HCT116 (cell line): ENCODE measurements at regions not wholly inside any gene's neighbourhood (a gene's known extent, or its start where the extent isn't known, plus 50 kb on each side); places are given as distances from the start of the nearest gene placed in this dataset.

Source experiments
- ATAC-seq: fragments of 200-7000 bp; cut with Tn5 transposase; 2 replicates; pipeline ENCODE4 v1.9.1; 2020; ENCODE audit warnings: mild to moderate bottlenecking, moderate library complexity
- BruUV-seq: library from RNA; stranded (reverse); fragments of 400-500 nt; replicated peaks from 2 replicates; lab custom pipeline; 2021; lab: Mats Ljungman, UMichigan
- CTCF ChIA-PET: fragments of 300-600 bp; sonication (Branson Sonifier 250); formaldehyde crosslinking; loops from one replicate; lab custom pipeline; 2021; ENCODE audit warnings: antibody characterized with exemption; lab: Charles Lee
- POLR2A ChIA-PET: fragments of 300-600, 350-600 bp; sonication (Branson Sonifier 250); formaldehyde crosslinking; loops from one replicate; lab custom pipeline; 2021; ENCODE audit warnings: antibody characterized with exemption; lab: Charles Lee
- RAD21 ChIA-PET, 2 experiments: fragments of 300-600 bp; sonication (Branson Sonifier 250); formaldehyde crosslinking; loops; one replicate each; lab custom pipeline; 2023; ENCODE audit warnings: low total read pairs in 2 of 2; ENCODE audit not compliant: uncharacterized antibody in 2 of 2, unreplicated experiment in 2 of 2, low non-redundant PET in 1 of 2; lab: Charles Lee
- DNase-seq: peaks from one replicate; pipeline ENCODE4 v3.0.0-alpha.2; 2010; ENCODE audit warnings: low read depth, low spot score
- H2AFZ ChIP-seq: fragments of 200-600 bp; shearing (Covaris generic), sonication (generic); 2 replicates; pipeline ENCODE4 v1.6.1; 2017; ENCODE audit warnings: low read depth, mixed run types, mixed read lengths, antibody characterized with exemption, low read length; ENCODE audit not compliant: poor library complexity, severe bottlenecking
- H3K27ac ChIP-seq: 2 replicates; pipeline ENCODE4 v1.5.1; 2012; ENCODE audit warnings: low read depth, low read length
- H3K27me3 ChIP-seq: fragments of 200-600 bp; sonication (generic); 2 replicates; pipeline ENCODE4 v1.6.1; 2016; ENCODE audit warnings: mixed run types, low read length, mixed read lengths; ENCODE audit not compliant: insufficient read depth
- H3K36me3 ChIP-seq, 2 experiments: fragments of 200-500 bp in 1 of 2; fragments of 200-600 bp in 1 of 2; sonication (Bioruptor generic) in 1 of 2; sonication (generic) in 1 of 2; 2 replicates each; pipeline versions ENCODE4 v1.5.1 to v1.6.1; 2014 to 2016; ENCODE audit warnings: low read length in 2 of 2, inconsistent platforms in 1 of 2, mixed read lengths in 1 of 2, mixed run types in 1 of 2; ENCODE audit not compliant: insufficient read depth in 2 of 2, control insufficient read depth in 1 of 2
- H3K4me1 ChIP-seq, 2 experiments: fragments of 200-600 bp in 1 of 2; sonication (generic) in 1 of 2; 2 replicates each; pipeline versions ENCODE4 v1.5.1 to v1.6.1; 2012 to 2017; ENCODE audit warnings: low read length in 2 of 2, inconsistent platforms in 1 of 2, mild to moderate bottlenecking in 1 of 2, mixed read lengths in 1 of 2, mixed run types in 1 of 2, moderate library complexity in 1 of 2; ENCODE audit not compliant: insufficient read depth in 2 of 2, control insufficient read depth in 1 of 2
- H3K4me2 ChIP-seq: fragments of 200-600 bp; sonication (generic); 2 replicates; pipeline ENCODE4 v1.6.1; 2017; ENCODE audit warnings: mixed run types, low read length, mixed read lengths
- H3K4me3 ChIP-seq, 2 experiments: fragments of 200-600 bp in 1 of 2; sonication (generic) in 1 of 2; replicated peaks in 1 of 2; 2 replicates each; pipeline ENCODE4 v1.5.1; 2011 to 2016; ENCODE audit warnings: low read length in 2 of 2, control low read depth in 1 of 2, low read depth in 1 of 2, mild to moderate bottlenecking in 1 of 2, mixed read lengths in 1 of 2, mixed run types in 1 of 2
- H3K79me2 ChIP-seq: fragments of 200-600 bp; sonication (generic); 2 replicates; pipeline ENCODE4 v1.6.1; 2017; ENCODE audit warnings: mild to moderate bottlenecking, mixed run types, low read length, moderate library complexity, mixed read lengths; ENCODE audit not compliant: insufficient read depth
- H3K9ac ChIP-seq: fragments of 200-600 bp; sonication (generic); 2 replicates; pipeline ENCODE4 v1.6.1; 2016; ENCODE audit warnings: low read length, mixed read lengths
- H3K9me2 ChIP-seq: fragments of 200-600 bp; sonication (generic), shearing (Covaris generic); 2 replicates; pipeline ENCODE4 v1.6.1; 2017; ENCODE audit warnings: mixed run types, mild to moderate bottlenecking, moderate library complexity; ENCODE audit not compliant: insufficient read depth
- H3K9me3 ChIP-seq, 2 experiments: fragments of 200-500 bp in 1 of 2; fragments of 200-600 bp in 1 of 2; sonication (Bioruptor generic) in 1 of 2; sonication (generic) in 1 of 2; 2 replicates each; pipeline ENCODE4 v1.6.1; 2014 to 2017; ENCODE audit warnings: low read length in 2 of 2, mixed read lengths in 2 of 2, inconsistent platforms in 1 of 2, low read depth in 1 of 2, mild to moderate bottlenecking in 1 of 2, mixed run types in 1 of 2, moderate library complexity in 1 of 2; ENCODE audit not compliant: control insufficient read depth in 1 of 2, insufficient read depth in 1 of 2
- H4K20me1 ChIP-seq: fragments of 200-600 bp; sonication (generic), shearing (Covaris generic); 2 replicates; pipeline ENCODE4 v1.6.1; 2017; ENCODE audit warnings: mixed run types, mild to moderate bottlenecking, moderate library complexity; ENCODE audit not compliant: insufficient read depth
- CEBPB ChIP-seq: IDR thresholded peaks from 2 replicates; pipeline ENCODE4 v1.6.1; 2012; ENCODE audit warnings: low read depth
- EZH2 ChIP-seq: fragments of 200-600 bp; sonication (generic); IDR thresholded peaks from 2 replicates; pipeline ENCODE4 v1.6.1; 2017; ENCODE audit warnings: antibody characterized with exemption, mixed run types
- EZH2phosphoT487 ChIP-seq: fragments of 200-600 bp; IDR thresholded peaks from 2 replicates; pipeline ENCODE4 v1.6.1; 2018; ENCODE audit warnings: antibody characterized with exemption, borderline replicate concordance
- FOSL1 ChIP-seq: IDR thresholded peaks from 2 replicates; pipeline ENCODE4 v1.6.1; 2012; ENCODE audit warnings: low read depth
- JUND ChIP-seq: IDR thresholded peaks from 2 replicates; pipeline ENCODE4 v1.6.1; 2012
- POLR2A ChIP-seq: IDR thresholded peaks from 2 replicates; pipeline ENCODE4 v1.7.0; 2011; ENCODE audit warnings: borderline replicate concordance; ENCODE audit not compliant: insufficient read depth, insufficient read length; ENCODE audit errors: extremely low read depth
- RAD21 ChIP-seq: IDR thresholded peaks from 2 replicates; pipeline ENCODE4 v1.6.1; 2012; ENCODE audit warnings: low read depth, mild to moderate bottlenecking
- SIN3A ChIP-seq: IDR thresholded peaks from 2 replicates; pipeline ENCODE4 v1.6.1; 2012; ENCODE audit warnings: low read depth
- SP1 ChIP-seq: IDR thresholded peaks from 2 replicates; pipeline ENCODE4 v1.6.1; 2012; ENCODE audit warnings: low read depth
- TCF7L2 ChIP-seq: IDR thresholded peaks from 2 replicates; pipeline ENCODE4 v1.7.0; 2011; ENCODE audit warnings: borderline replicate concordance, inconsistent platforms; ENCODE audit not compliant: insufficient read depth, insufficient read length; ENCODE audit errors: extremely low read depth
- YY1 ChIP-seq: IDR thresholded peaks from 2 replicates; pipeline ENCODE4 v1.6.1; 2011; ENCODE audit warnings: low read length, low read depth, moderate library complexity, mild to moderate bottlenecking; ENCODE audit not compliant: insufficient replicate concordance; ENCODE audit errors: extremely low read depth
- ZFX ChIP-seq: fragments of 450-650 bp; IDR thresholded peaks from 2 replicates; pipeline ENCODE4 v1.6.1; 2017
- ZNF274 ChIP-seq: fragments of 200-500 bp; sonication (Bioruptor generic); IDR thresholded peaks from 2 replicates; pipeline ENCODE4 v1.6.1; 2014; ENCODE audit warnings: mild to moderate bottlenecking, low read depth, low read length, inconsistent platforms
- intact Hi-C: fragments of 100-400 bp; cut with micrococcal nuclease; formaldehyde crosslinking; loops from 2 replicates; pipeline ENCODE4 v1.10.0; 2022
- TF ChIP-seq, protein P1 (sequence below): IDR thresholded peaks from 2 replicates; pipeline ENCODE4 v1.6.1; 2012
- TF ChIP-seq, protein P2 (sequence below): IDR thresholded peaks from 2 replicates; pipeline ENCODE4 v1.6.1; 2011; ENCODE audit warnings: mild to moderate bottlenecking, low read length, moderate library complexity; ENCODE audit not compliant: insufficient replicate concordance; ENCODE audit errors: extremely low read depth
- TF ChIP-seq, protein P3 (sequence below): IDR thresholded peaks from 2 replicates; pipeline ENCODE4 v1.6.1; 2012; ENCODE audit warnings: low read depth

DNA sequence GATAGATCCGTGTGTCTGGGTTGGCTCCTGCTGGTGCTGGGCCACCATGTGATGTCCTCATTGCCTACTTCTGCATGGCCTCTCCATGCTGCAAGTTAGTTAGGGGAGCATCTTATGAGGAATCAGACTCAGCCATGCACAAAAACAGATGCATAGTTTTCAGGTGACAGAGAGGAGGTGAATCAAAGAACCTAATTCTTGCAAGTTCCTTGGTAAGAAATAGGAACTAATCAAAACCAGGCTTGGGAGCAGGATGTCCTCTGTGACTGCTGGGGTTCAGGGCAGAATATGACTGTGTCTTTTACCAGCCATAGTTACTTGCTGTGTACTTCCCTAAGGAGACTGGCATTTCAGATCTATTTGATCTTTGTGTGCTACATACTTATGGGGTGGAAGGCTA is 61.6 kb downstream of the C9orf152 start:
- DNase-seq, result no peak
- Histone ChIP-seq H3K9me2 (0 out of 2 replicates have a peak, but pooled peaks cover 2% of the 10 kb centered on the region), H3K9me3 (no peaks in the 10 kb centered on the region), H3K79me2 (peaks cover 79% of the 10 kb centered on the region), H2AFZ (no peak overlapping the region), H4K20me1 (no peaks in the 10 kb centered on the region), H3K4me1 (no peaks in the 10 kb centered on the region), H3K4me2 (no peak overlapping the region), H3K27me3 (no peaks in the 10 kb centered on the region), H3K4me3 (no peak overlapping the region), H3K27ac (no peak overlapping the region), H3K9ac (no peak overlapping the region), H3K36me3 (no peaks in the 10 kb centered on the region)
- no peak for TF ChIP-seq FOSL1
- TF ChIP-seq, protein P1, sequence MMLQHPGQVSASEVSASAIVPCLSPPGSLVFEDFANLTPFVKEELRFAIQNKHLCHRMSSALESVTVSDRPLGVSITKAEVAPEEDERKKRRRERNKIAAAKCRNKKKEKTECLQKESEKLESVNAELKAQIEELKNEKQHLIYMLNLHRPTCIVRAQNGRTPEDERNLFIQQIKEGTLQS, result no peak
- TF ChIP-seq ZFX, result no peak
- no peak for TF ChIP-seq ZNF274
- RAD21 ChIA-PET, result interaction anchor here in 1 of 2 experiments (0.7 kb wide), 1 partner anchor 264 kb away, joined by 3 read pairs; no protein-coding TSS in a partner anchor
- intact Hi-C loops, result no loop called here
- no TSS peak for BruUV-seq
- POLR2A ChIA-PET, result no interaction called here
- CTCF ChIA-PET, result no interaction called here
- ATAC-seq, result no peak

DNA sequence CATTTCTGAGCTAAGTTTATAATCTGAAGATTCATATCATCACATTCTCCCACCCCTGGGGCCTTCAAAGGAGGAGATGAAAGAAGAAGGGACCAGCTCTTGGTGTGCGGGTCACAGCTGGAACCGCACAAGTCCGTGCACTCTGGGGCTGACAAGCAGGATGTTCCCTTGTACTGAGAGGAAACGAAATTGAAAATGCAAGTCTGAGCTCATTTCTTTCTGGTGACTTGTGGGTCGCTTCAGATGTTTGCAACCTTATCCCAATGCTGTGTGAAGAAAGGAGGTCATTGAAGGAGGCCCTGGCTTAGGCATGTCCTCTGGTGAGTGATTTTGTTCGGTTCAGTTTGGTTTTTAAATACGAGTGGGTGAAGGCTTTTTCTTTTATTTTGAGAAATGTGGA is 59.6 kb downstream of the C9orf152 start:
- POLR2A ChIA-PET, result no interaction called here
- no peak overlapping the region for H3K27ac ChIP-seq
- TF ChIP-seq EZH2phosphoT487 (no peak), SP1 (no peak), CEBPB (no peak), POLR2A (no peak), RAD21 (no peak), JUND (no peak), YY1 (no peak), SIN3A (no peak), FOSL1 (no peak), EZH2 (no peak), TCF7L2 (no peak)
- TF ChIP-seq, protein P2, sequence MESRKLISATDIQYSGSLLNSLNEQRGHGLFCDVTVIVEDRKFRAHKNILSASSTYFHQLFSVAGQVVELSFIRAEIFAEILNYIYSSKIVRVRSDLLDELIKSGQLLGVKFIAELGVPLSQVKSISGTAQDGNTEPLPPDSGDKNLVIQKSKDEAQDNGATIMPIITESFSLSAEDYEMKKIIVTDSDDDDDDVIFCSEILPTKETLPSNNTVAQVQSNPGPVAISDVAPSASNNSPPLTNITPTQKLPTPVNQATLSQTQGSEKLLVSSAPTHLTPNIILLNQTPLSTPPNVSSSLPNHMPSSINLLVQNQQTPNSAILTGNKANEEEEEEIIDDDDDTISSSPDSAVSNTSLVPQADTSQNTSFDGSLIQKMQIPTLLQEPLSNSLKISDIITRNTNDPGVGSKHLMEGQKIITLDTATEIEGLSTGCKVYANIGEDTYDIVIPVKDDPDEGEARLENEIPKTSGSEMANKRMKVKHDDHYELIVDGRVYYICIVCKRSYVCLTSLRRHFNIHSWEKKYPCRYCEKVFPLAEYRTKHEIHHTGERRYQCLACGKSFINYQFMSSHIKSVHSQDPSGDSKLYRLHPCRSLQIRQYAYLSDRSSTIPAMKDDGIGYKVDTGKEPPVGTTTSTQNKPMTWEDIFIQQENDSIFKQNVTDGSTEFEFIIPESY, result no peak
- TF ChIP-seq, protein P3, sequence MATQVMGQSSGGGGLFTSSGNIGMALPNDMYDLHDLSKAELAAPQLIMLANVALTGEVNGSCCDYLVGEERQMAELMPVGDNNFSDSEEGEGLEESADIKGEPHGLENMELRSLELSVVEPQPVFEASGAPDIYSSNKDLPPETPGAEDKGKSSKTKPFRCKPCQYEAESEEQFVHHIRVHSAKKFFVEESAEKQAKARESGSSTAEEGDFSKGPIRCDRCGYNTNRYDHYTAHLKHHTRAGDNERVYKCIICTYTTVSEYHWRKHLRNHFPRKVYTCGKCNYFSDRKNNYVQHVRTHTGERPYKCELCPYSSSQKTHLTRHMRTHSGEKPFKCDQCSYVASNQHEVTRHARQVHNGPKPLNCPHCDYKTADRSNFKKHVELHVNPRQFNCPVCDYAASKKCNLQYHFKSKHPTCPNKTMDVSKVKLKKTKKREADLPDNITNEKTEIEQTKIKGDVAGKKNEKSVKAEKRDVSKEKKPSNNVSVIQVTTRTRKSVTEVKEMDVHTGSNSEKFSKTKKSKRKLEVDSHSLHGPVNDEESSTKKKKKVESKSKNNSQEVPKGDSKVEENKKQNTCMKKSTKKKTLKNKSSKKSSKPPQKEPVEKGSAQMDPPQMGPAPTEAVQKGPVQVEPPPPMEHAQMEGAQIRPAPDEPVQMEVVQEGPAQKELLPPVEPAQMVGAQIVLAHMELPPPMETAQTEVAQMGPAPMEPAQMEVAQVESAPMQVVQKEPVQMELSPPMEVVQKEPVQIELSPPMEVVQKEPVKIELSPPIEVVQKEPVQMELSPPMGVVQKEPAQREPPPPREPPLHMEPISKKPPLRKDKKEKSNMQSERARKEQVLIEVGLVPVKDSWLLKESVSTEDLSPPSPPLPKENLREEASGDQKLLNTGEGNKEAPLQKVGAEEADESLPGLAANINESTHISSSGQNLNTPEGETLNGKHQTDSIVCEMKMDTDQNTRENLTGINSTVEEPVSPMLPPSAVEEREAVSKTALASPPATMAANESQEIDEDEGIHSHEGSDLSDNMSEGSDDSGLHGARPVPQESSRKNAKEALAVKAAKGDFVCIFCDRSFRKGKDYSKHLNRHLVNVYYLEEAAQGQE, result no peak

More for the DNA sequence above, 59.6 kb downstream of the C9orf152 start:
- CTCF ChIA-PET, result interaction anchor here (2.0 kb wide), 1 partner anchor 245 kb away, joined by 10 read pairs; no protein-coding TSS in a partner anchor
- no peak for DNase-seq
- peaks cover 78% of the 10 kb centered on the region for H3K79me2 ChIP-seq
- no peaks in the 10 kb centered on the region for H3K27me3 ChIP-seq
- no peak overlapping the region for H3K9ac ChIP-seq
- no peak overlapping the region for H3K4me3 ChIP-seq
- H3K9me3 ChIP-seq, result no peaks in the 10 kb centered on the region
- ATAC-seq, result no peak
- RAD21 ChIA-PET, result no interaction called here
- H3K4me1 ChIP-seq, result peaks cover 0 to 9% of the 10 kb centered on the region in 2 experiments; a peak in 2 of 4 replicates
- no peak overlapping the region for H3K4me2 ChIP-seq
- peaks cover 3% of the 10 kb centered on the region; the same call in 1 of the 2 replicates for H4K20me1 ChIP-seq
- intact Hi-C loops, result no loop called here
- no peaks in the 10 kb centered on the region for H3K9me2 ChIP-seq
- H2AFZ ChIP-seq, result no peak overlapping the region
- no peaks in the 10 kb centered on the region for H3K36me3 ChIP-seq
- no TSS peak for BruUV-seq
